ENCODE measurements at regions not wholly inside any gene's neighbourhood (a gene's known extent, or its start where the extent isn't known, plus 50 kb on each side); places are given as distances from the start of the nearest gene placed in this dataset.

- no peak for TF ChIP-seq POLR2AphosphoS5 (IDR thresholded peaks at IDR 0.05; ENCODE audit: low read depth, low read length)
- no peak for TF ChIP-seq SPI1 (IDR thresholded peaks at IDR 0.05; ENCODE audit: low read depth, low read length)
- TF ChIP-seq POLR2A (IDR thresholded peaks at IDR 0.05; ENCODE audit: low read depth, low read length) = no peak
- no peak for TF ChIP-seq TAF1 (IDR thresholded peaks at IDR 0.05; ENCODE audit: low read depth, low read length)
- TF ChIP-seq PAX5 (IDR thresholded peaks at IDR 0.05; ENCODE audit: insufficient read depth, low read length, severe bottlenecking) = no peak
These were observed 134.1 kb downstream of the LACC1 start for GRCh38 chr13:44013758-44014291.
